ENCODE measurements at regions not wholly inside any gene's neighbourhood (a gene's known extent, or its start where the extent isn't known, plus 50 kb on each side); places are given as distances from the start of the nearest gene placed in this dataset.

DNA sequence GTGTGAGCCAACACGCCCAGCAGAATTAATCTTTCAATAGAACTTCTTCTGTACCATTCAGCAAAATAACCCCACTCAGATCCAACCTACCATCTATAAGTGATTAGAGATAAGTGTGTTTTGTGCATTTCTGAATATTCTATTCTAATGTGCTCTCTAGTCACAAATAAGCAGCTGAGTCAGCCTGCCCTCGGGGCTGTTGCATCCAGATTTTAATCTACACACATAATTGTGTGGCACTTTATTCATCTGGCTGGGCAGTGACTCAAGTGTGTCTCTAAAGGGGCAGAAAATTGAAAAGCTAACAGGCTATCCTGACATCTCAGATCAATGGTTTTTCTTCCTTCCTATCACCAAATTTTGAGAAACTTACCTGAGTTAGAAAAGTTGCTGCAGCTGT lies 60.3 kb downstream of the PRR15 start:
- Histone ChIP-seq H3K27me3 (ENCODE audit: control insufficient read depth in 3 of 3, insufficient read depth in 3 of 3, low read depth in 1 of 3, low read length in 3 of 3) (no peaks in the 10 kb centered on the region), H3K9me3 (replicated peaks in 1 of 2; ENCODE audit: control insufficient read depth in 2 of 2, insufficient read depth in 1 of 2, low read depth in 1 of 2, low read length in 2 of 2) (no peaks in the 10 kb centered on the region), H2AFZ (ENCODE audit: low read length) (no peak overlapping the region), H3K4ac (ENCODE audit: low read length) (no peak overlapping the region), H2BK15ac (ENCODE audit: low read length) (no peak overlapping the region), H3K23ac (ENCODE audit: low read depth, low read length, poor library complexity) (no peak overlapping the region), H3K36me3 (replicated peaks in 1 of 2; ENCODE audit: control insufficient read depth in 2 of 2, insufficient read depth in 2 of 2, low read length in 2 of 2) (no peaks in the 10 kb centered on the region), H3K4me2 (ENCODE audit: insufficient read depth, low read length, poor library complexity, severe bottlenecking) (no peak overlapping the region), H3K79me1 (ENCODE audit: low read depth, low read length) (no peaks in the 10 kb centered on the region), H2BK12ac (ENCODE audit: low read length) (no peak overlapping the region), H3K4me3 (ENCODE audit: low read length in 2 of 2) (no peak overlapping the region), H4K91ac (ENCODE audit: low read depth, low read length, poor library complexity) (no peak overlapping the region), H3K27ac (replicated peaks; ENCODE audit: low read length) (no peak overlapping the region), H3K18ac (ENCODE audit: low read length) (no peak overlapping the region), H3K14ac (ENCODE audit: low read length) (no peak overlapping the region), H2BK120ac (ENCODE audit: low read depth, low read length) (no peak overlapping the region), H2AK5ac (ENCODE audit: low read depth, low read length) (no peak overlapping the region), H4K8ac (ENCODE audit: low read depth, low read length) (no peak overlapping the region), H3K9ac (ENCODE audit: low read depth, low read length, poor library complexity) (no peak overlapping the region), H3K4me1 (ENCODE audit: control insufficient read depth in 2 of 2, insufficient read depth in 1 of 2, low read depth in 1 of 2, low read length in 2 of 2) (no peaks in the 10 kb centered on the region), H2BK5ac (ENCODE audit: low read length) (no peak overlapping the region)
- WGBS, 2 donors (ENCODE audit: extremely low coverage in 2 of 2, insufficient read length in 2 of 2, insufficient replicate concordance in 1 of 2): no CpG with 5 or more reads among the region's 2 CpGs
- no peak for DNase-seq (ENCODE audit: low spot score)

DNA sequence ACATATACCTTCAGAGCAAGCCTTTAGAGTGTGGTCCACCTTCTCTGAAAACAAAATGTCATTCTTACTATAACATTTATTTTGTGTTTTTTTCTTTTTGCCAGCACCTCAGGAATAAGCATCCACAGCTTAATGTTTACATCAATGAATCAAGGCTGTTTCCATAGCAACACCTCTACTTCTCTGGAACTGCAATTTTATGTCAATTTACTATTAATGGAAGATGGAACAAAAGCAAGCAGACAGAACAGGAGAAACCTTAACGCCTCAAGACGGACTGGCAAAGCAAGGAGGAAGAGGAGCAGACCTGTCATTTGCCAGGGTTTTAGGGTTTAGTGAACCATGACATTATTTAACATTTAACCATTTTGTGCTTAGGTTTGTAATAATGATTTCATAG lies 63.1 kb downstream of the PRR15 start:
- Histone ChIP-seq H2AK5ac (ENCODE audit: low read depth, low read length) (no peak overlapping the region), H2BK5ac (ENCODE audit: low read length) (no peak overlapping the region), H2AFZ (ENCODE audit: low read length) (no peak overlapping the region), H3K4ac (ENCODE audit: low read length) (no peak overlapping the region), H3K9ac (ENCODE audit: low read depth, low read length, poor library complexity) (no peak overlapping the region), H3K9me3 (replicated peaks in 1 of 2; ENCODE audit: control insufficient read depth in 2 of 2, insufficient read depth in 1 of 2, low read depth in 1 of 2, low read length in 2 of 2) (no peaks in the 10 kb centered on the region), H4K8ac (ENCODE audit: low read depth, low read length) (no peak overlapping the region), H3K23ac (ENCODE audit: low read depth, low read length, poor library complexity) (no peak overlapping the region), H3K18ac (ENCODE audit: low read length) (no peak overlapping the region), H3K79me1 (ENCODE audit: low read depth, low read length) (no peaks in the 10 kb centered on the region), H3K4me1 (ENCODE audit: control insufficient read depth in 2 of 2, insufficient read depth in 1 of 2, low read depth in 1 of 2, low read length in 2 of 2) (no peaks in the 10 kb centered on the region), H3K14ac (ENCODE audit: low read length) (no peak overlapping the region), H2BK12ac (ENCODE audit: low read length) (no peak overlapping the region), H3K4me3 (ENCODE audit: low read length in 2 of 2) (no peak overlapping the region), H2BK15ac (ENCODE audit: low read length) (no peak overlapping the region), H2BK120ac (ENCODE audit: low read depth, low read length) (no peak overlapping the region), H3K36me3 (replicated peaks in 1 of 2; ENCODE audit: control insufficient read depth in 2 of 2, insufficient read depth in 2 of 2, low read length in 2 of 2) (no peaks in the 10 kb centered on the region), H3K27me3 (ENCODE audit: control insufficient read depth in 3 of 3, insufficient read depth in 3 of 3, low read depth in 1 of 3, low read length in 3 of 3) (no peaks in the 10 kb centered on the region), H4K91ac (ENCODE audit: low read depth, low read length, poor library complexity) (no peak overlapping the region), H3K4me2 (ENCODE audit: insufficient read depth, low read length, poor library complexity, severe bottlenecking) (no peak overlapping the region), H3K27ac (replicated peaks; ENCODE audit: low read length) (no peak overlapping the region)
- DNase-seq (ENCODE audit: low spot score): no peak
- WGBS, 2 donors (ENCODE audit: extremely low coverage in 2 of 2, insufficient read length in 2 of 2, insufficient replicate concordance in 1 of 2): no CpG with 5 or more reads among the region's 2 CpGs

DNA sequence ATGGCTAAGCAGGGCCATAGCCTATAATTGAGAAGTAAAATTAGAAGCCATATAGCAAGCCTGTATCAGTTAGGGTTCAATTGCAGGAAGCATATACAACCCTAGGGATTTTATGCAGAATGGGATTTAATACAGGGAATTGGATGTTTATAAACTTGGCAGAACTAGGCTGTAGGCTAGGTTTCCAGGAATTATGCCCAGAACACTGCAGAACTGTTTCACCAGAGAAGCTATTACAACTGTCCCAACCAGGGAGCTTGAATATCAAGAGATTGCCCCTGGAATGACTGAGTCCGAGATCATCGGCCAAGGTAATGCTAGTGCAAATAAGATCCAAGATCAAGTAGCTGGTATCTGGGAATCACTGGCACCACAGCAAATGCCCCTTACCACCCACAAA lies 64.0 kb downstream of the PRR15 start:
- H2AK5ac ChIP-seq (ENCODE audit: low read depth, low read length): no peak overlapping the region
- H3K27ac ChIP-seq (replicated peaks; ENCODE audit: low read length): no peak overlapping the region
- no peak overlapping the region for H3K23ac ChIP-seq (ENCODE audit: low read depth, low read length, poor library complexity)
- no peaks in the 10 kb centered on the region for H3K27me3 ChIP-seq (ENCODE audit: control insufficient read depth in 3 of 3, insufficient read depth in 3 of 3, low read depth in 1 of 3, low read length in 3 of 3)
- H3K9me3 ChIP-seq (replicated peaks in 1 of 2; ENCODE audit: control insufficient read depth in 2 of 2, insufficient read depth in 1 of 2, low read depth in 1 of 2, low read length in 2 of 2): no peaks in the 10 kb centered on the region
- H3K4me1 ChIP-seq (ENCODE audit: control insufficient read depth in 2 of 2, insufficient read depth in 1 of 2, low read depth in 1 of 2, low read length in 2 of 2): no peaks in the 10 kb centered on the region
- DNase-seq (ENCODE audit: low spot score): no peak
- no peak overlapping the region for H3K14ac ChIP-seq (ENCODE audit: low read length)
- no peak overlapping the region for H2BK12ac ChIP-seq (ENCODE audit: low read length)
- H3K4ac ChIP-seq (ENCODE audit: low read length): no peak overlapping the region
- no peak overlapping the region for H2BK5ac ChIP-seq (ENCODE audit: low read length)
- H2AFZ ChIP-seq (ENCODE audit: low read length): no peak overlapping the region
- no peak overlapping the region for H2BK15ac ChIP-seq (ENCODE audit: low read length)
- no peak overlapping the region for H4K91ac ChIP-seq (ENCODE audit: low read depth, low read length, poor library complexity)
- no peak overlapping the region for H3K18ac ChIP-seq (ENCODE audit: low read length)
- H2BK120ac ChIP-seq (ENCODE audit: low read depth, low read length): no peak overlapping the region
- H4K8ac ChIP-seq (ENCODE audit: low read depth, low read length): no peak overlapping the region
- no peak overlapping the region for H3K4me2 ChIP-seq (ENCODE audit: insufficient read depth, low read length, poor library complexity, severe bottlenecking)
- H3K9ac ChIP-seq (ENCODE audit: low read depth, low read length, poor library complexity): no peak overlapping the region
- H3K36me3 ChIP-seq (replicated peaks in 1 of 2; ENCODE audit: control insufficient read depth in 2 of 2, insufficient read depth in 2 of 2, low read length in 2 of 2): no peaks in the 10 kb centered on the region
- no peak overlapping the region for H3K4me3 ChIP-seq (ENCODE audit: low read length in 2 of 2)
- H3K79me1 ChIP-seq (ENCODE audit: low read depth, low read length): no peaks in the 10 kb centered on the region
- WGBS, 2 donors (ENCODE audit: extremely low coverage in 2 of 2, insufficient read length in 2 of 2, insufficient replicate concordance in 1 of 2): no CpG with 5 or more reads among the region's 2 CpGs

DNA sequence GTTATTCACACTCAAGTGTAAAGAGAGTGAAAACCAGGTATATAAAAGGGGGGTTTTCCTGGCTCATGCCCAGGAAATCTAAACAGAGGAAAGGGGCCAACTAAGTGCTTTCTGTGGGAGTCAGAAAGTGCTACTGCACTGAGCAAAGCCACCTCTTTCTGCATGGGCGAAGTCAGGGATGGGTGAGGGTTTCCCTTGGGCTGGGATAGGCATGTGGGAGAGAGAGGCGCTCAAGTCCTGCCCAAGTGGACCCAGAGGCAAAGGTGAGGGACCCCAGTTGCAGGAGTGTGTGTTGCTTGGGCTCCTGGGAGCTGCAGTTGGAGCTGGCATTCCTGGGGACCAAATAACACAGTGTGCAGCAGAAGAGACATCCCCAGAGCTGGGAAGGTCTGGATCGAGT lies 65.9 kb downstream of the PRR15 start:
- Histone ChIP-seq H3K4ac (ENCODE audit: low read length) (no peak overlapping the region), H2BK5ac (ENCODE audit: low read length) (no peak overlapping the region), H2AFZ (ENCODE audit: low read length) (no peak overlapping the region), H3K27ac (replicated peaks; ENCODE audit: low read length) (no peak overlapping the region), H2BK15ac (ENCODE audit: low read length) (no peak overlapping the region), H2BK120ac (ENCODE audit: low read depth, low read length) (no peak overlapping the region), H3K79me1 (ENCODE audit: low read depth, low read length) (no peaks in the 10 kb centered on the region), H2AK5ac (ENCODE audit: low read depth, low read length) (no peak overlapping the region), H3K36me3 (replicated peaks in 1 of 2; ENCODE audit: control insufficient read depth in 2 of 2, insufficient read depth in 2 of 2, low read length in 2 of 2) (no peaks in the 10 kb centered on the region), H3K27me3 (ENCODE audit: control insufficient read depth in 3 of 3, insufficient read depth in 3 of 3, low read depth in 1 of 3, low read length in 3 of 3) (no peaks in the 10 kb centered on the region), H3K4me1 (ENCODE audit: control insufficient read depth in 2 of 2, insufficient read depth in 1 of 2, low read depth in 1 of 2, low read length in 2 of 2) (no peaks in the 10 kb centered on the region), H4K8ac (ENCODE audit: low read depth, low read length) (no peak overlapping the region), H3K9me3 (replicated peaks in 1 of 2; ENCODE audit: control insufficient read depth in 2 of 2, insufficient read depth in 1 of 2, low read depth in 1 of 2, low read length in 2 of 2) (no peaks in the 10 kb centered on the region), H3K9ac (ENCODE audit: low read depth, low read length, poor library complexity) (no peak overlapping the region), H3K4me3 (ENCODE audit: low read length in 2 of 2) (no peak overlapping the region), H2BK12ac (ENCODE audit: low read length) (no peak overlapping the region), H3K14ac (ENCODE audit: low read length) (no peak overlapping the region), H3K4me2 (ENCODE audit: insufficient read depth, low read length, poor library complexity, severe bottlenecking) (no peak overlapping the region), H4K91ac (ENCODE audit: low read depth, low read length, poor library complexity) (no peak overlapping the region), H3K18ac (ENCODE audit: low read length) (no peak overlapping the region), H3K23ac (ENCODE audit: low read depth, low read length, poor library complexity) (no peak overlapping the region)
- no CpG with 5 or more reads among the region's 3 CpGs for WGBS, 2 donors (ENCODE audit: extremely low coverage in 2 of 2, insufficient read length in 2 of 2, insufficient replicate concordance in 1 of 2)
- DNase-seq (ENCODE audit: low spot score): no peak
